ENCODE measurements at regions not wholly inside any gene's neighbourhood (a gene's known extent, or its start where the extent isn't known, plus 50 kb on each side); places are given as distances from the start of the nearest gene placed in this dataset.

GRCh38 chr4:137129441-137129840 is 402.9 kb downstream of the PCDH18 start (continued):
- TF ChIP-seq E2F8 (IDR thresholded peaks at IDR 0.05; ENCODE audit: low read depth, partially characterized antibody) (no peak), ZNF384 (IDR thresholded peaks at IDR 0.05; ENCODE audit: borderline replicate concordance, low read depth, low read length) (no peak), MTA2 (IDR thresholded peaks at IDR 0.05; ENCODE audit: low read depth) (no peak), LARP7 (IDR thresholded peaks at IDR 0.05) (no peak), TCF12 (IDR thresholded peaks at IDR 0.05; ENCODE audit: low read depth, low read length) (no peak)
- TF ChIP-seq, protein P1, sequence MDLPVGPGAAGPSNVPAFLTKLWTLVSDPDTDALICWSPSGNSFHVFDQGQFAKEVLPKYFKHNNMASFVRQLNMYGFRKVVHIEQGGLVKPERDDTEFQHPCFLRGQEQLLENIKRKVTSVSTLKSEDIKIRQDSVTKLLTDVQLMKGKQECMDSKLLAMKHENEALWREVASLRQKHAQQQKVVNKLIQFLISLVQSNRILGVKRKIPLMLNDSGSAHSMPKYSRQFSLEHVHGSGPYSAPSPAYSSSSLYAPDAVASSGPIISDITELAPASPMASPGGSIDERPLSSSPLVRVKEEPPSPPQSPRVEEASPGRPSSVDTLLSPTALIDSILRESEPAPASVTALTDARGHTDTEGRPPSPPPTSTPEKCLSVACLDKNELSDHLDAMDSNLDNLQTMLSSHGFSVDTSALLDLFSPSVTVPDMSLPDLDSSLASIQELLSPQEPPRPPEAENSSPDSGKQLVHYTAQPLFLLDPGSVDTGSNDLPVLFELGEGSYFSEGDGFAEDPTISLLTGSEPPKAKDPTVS (IDR thresholded peaks at IDR 0.05; ENCODE audit: low read depth, low read length), result no peak
- TF ChIP-seq, protein P2, sequence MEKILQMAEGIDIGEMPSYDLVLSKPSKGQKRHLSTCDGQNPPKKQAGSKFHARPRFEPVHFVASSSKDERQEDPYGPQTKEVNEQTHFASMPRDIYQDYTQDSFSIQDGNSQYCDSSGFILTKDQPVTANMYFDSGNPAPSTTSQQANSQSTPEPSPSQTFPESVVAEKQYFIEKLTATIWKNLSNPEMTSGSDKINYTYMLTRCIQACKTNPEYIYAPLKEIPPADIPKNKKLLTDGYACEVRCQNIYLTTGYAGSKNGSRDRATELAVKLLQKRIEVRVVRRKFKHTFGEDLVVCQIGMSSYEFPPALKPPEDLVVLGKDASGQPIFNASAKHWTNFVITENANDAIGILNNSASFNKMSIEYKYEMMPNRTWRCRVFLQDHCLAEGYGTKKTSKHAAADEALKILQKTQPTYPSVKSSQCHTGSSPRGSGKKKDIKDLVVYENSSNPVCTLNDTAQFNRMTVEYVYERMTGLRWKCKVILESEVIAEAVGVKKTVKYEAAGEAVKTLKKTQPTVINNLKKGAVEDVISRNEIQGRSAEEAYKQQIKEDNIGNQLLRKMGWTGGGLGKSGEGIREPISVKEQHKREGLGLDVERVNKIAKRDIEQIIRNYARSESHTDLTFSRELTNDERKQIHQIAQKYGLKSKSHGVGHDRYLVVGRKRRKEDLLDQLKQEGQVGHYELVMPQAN (conservative IDR thresholded peaks at IDR 0.05), result no peak
